Naive thymus-derived CD8-positive, alpha-beta T cell (primary cell): ENCODE measurements at regions not wholly inside any gene's neighbourhood (a gene's known extent, or its start where the extent isn't known, plus 50 kb on each side); places are given as distances from the start of the nearest gene placed in this dataset.

Source experiments
- ATAC-seq, 2 donors: fragments of 150-1000 bp; cut with Tn5 transposase in 1 of 2; sonication (Bioruptor Pico), chemical (Tn5 transposase) in 1 of 2; 1 replicate in 1 of 2; 2 replicates in 1 of 2; pipeline ENCODE4 v1.10.0; 2021; ENCODE audit warnings: mild to moderate bottlenecking in 2 of 2, moderate library complexity in 2 of 2
- POLR2A ChIA-PET: fragments of 350-600 bp; sonication (Branson Sonifier 250); formaldehyde crosslinking; loops from one replicate; lab custom pipeline; 2021; ENCODE audit warnings: antibody characterized with exemption; lab: Charles Lee
- DNase-seq, 10 donors: peaks; one replicate each; pipeline versions ENCODE4 v3.0.0 to v3.0.0-alpha.2; 2020 to 2022
- H3K27ac Mint-ChIP-seq, 10 donors: one replicate each; pipeline ENCODE4 v1.8.0; 2020 to 2022; ENCODE audit warnings: mild to moderate bottlenecking in 10 of 10, mixed read lengths in 10 of 10, moderate library complexity in 4 of 10, inconsistent platforms in 1 of 10
- H3K27me3 Mint-ChIP-seq, 5 donors: one replicate each; pipeline ENCODE4 v1.8.0; 2021 to 2022; ENCODE audit warnings: mixed read lengths in 5 of 5
- H3K36me3 Mint-ChIP-seq, 3 donors: one replicate each; pipeline ENCODE4 v1.8.0; 2020 to 2022; ENCODE audit warnings: mixed read lengths in 3 of 3, mild to moderate bottlenecking in 2 of 3, inconsistent platforms in 1 of 3
- H3K4me1 Mint-ChIP-seq, 4 donors: one replicate each; pipeline ENCODE4 v1.8.0; 2021 to 2022; ENCODE audit warnings: mixed read lengths in 4 of 4
- H3K4me3 Mint-ChIP-seq, 10 donors: one replicate each; pipeline ENCODE4 v1.8.0; 2020 to 2022; ENCODE audit warnings: mild to moderate bottlenecking in 10 of 10, mixed read lengths in 10 of 10, moderate library complexity in 6 of 10, inconsistent platforms in 1 of 10
- H3K9me3 Mint-ChIP-seq, 9 donors: one replicate each; pipeline ENCODE4 v1.8.0; 2020 to 2022; ENCODE audit warnings: mixed read lengths in 9 of 9, mild to moderate bottlenecking in 3 of 9, inconsistent platforms in 1 of 9, moderate library complexity in 1 of 9

DNA sequence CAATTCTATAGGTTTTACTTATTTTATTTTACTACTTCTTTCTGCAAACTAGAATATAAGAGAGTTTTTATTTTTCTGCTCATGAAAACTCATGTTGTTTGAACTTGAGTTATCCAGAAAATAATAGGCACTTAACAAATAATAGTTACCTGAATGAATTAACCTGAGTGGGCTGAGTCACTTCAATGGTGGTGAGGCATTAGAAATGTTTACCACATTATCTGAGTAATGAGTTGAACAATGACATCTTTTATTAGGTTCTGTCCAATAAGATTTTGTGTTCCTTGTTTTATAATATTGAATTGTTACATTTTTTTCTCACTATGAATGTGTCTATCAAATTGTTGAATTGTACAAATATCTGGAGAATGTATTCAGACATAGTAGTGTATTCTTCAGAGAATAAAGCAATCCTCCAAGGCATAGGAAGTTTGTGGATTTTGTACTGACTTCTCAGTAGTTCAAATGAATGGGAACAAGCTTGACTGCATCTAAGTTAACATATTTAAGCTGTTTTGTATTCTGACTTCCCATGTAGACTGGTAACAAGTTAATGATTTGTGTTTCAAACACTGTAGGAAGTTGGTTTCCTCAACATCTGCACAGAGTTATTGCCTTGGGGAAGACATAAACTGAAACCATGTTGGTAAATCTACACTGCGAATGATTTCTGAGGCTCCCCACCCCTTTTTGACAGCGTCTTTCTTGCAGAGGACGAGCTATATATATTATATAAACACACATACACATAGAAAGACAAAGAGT is 1808.9 kb upstream of the TENM3 start:
- Mint-ChIP-seq H3K4me1 (peaks cover 0 to 22% (median 3%) of the 10 kb centered on the region in 4 donors), H3K27me3 (peaks cover 0 to 3% (median 1%) of the 10 kb centered on the region in 5 donors), H3K9me3 (peaks cover 0 to 7% (median 0%) of the 10 kb centered on the region in 9 donors), H3K4me3 (no peak overlapping the region), H3K36me3 (no peaks in the 10 kb centered on the region), H3K27ac (peak overlapping the region in 1 of 10 donors; percentile 14)
- ATAC-seq (no peak), DNase-seq (no peak)
- POLR2A ChIA-PET: no interaction called here

DNA sequence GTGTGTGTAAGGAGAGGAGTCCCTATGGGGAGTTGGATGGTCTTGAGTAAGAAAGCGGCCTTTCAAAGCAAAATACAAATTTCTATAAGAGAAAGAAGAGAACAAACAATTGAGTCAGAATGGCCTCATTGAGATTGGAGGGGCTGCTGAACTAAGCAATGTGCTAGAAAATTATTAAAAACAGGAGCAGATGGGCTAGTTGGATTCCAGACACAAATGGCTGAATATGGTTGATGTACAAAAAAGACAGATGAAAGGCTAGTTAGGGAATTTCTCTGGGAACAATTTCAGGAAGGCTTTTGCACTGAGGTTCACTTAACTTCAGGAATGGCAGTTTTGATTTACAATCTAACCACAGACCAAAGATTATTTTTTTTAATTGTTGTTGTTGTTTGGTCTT is 1806.8 kb upstream of the TENM3 start:
- ATAC-seq: no peak
- no peaks in the 10 kb centered on the region for H3K36me3 Mint-ChIP-seq

GRCh38 chr4:180437601-180438000 is 1805.6 kb upstream of the TENM3 start:
- ATAC-seq (no peak), DNase-seq (no peak)
- H3K27ac Mint-ChIP-seq: peak overlapping the region in 2 of 10 donors; percentile 7 to 36
- peak overlapping the region in 8 of 10 donors; percentile 50 to 69 (median 61) for H3K4me3 Mint-ChIP-seq
- H3K36me3 Mint-ChIP-seq: no peaks in the 10 kb centered on the region
- POLR2A ChIA-PET: no interaction called here
- peaks cover 0 to 22% (median 3%) of the 10 kb centered on the region in 4 donors for H3K4me1 Mint-ChIP-seq
- H3K27me3 Mint-ChIP-seq: peaks cover 0 to 3% (median 1%) of the 10 kb centered on the region in 5 donors
- H3K9me3 Mint-ChIP-seq: peaks cover 0 to 4% (median 0%) of the 10 kb centered on the region in 9 donors

More for the DNA sequence above, 1806.8 kb upstream of the TENM3 start:
- Mint-ChIP-seq H3K9me3 (peaks cover 0 to 11% (median 0%) of the 10 kb centered on the region in 9 donors), H3K27ac (peak overlapping the region in 1 of 10 donors; percentile 40), H3K4me3 (peak overlapping the region in 3 of 10 donors; percentile 26 to 53 (median 42)), H3K4me1 (peaks cover 0 to 22% (median 3%) of the 10 kb centered on the region in 4 donors), H3K27me3 (peaks cover 0 to 3% (median 1%) of the 10 kb centered on the region in 5 donors)
- POLR2A ChIA-PET: no interaction called here
- DNase-seq: no peak

- Mint-ChIP-seq H3K27me3 (no peaks in the 10 kb centered on the region), H3K4me1 (peaks cover 0 to 4% (median 0%) of the 10 kb centered on the region in 4 donors), H3K9me3 (no peaks in the 10 kb centered on the region), H3K36me3 (no peaks in the 10 kb centered on the region), H3K27ac (no peak overlapping the region), H3K4me3 (no peak overlapping the region)
- DNase-seq (no peak), ATAC-seq (no peak)
- POLR2A ChIA-PET: no interaction called here
Observed at GRCh38 chr4:180448306-180448705, 1794.9 kb upstream of the TENM3 start.

DNA sequence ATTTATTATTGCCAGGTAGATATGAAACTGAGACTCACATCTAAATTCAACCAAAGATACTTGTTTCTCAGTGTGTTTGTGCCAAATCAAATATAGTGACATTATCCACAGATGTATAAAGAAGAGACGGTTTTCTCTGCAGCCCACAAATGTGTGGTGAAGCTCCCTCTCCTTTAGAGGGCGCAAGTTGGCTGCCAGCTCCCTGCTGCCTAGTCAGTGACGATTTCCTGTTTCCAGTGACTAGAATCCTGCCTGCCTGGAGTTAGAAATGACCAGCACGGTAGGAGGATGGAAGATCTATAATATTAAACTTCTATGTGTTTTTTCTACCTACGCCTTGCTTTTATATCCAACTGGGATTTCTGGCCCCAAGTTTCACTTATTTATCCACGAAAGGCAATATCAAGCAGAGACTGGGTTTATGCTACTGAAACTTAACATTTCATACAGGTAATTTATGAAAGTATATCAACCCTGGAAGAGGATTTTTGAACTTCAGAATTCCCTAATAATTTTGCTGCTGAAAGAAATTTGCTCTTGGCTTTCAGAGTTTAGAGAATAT is 1793.7 kb upstream of the TENM3 start:
- POLR2A ChIA-PET: no interaction called here
- Mint-ChIP-seq H3K9me3 (no peaks in the 10 kb centered on the region), H3K27ac (no peak overlapping the region), H3K36me3 (no peaks in the 10 kb centered on the region), H3K4me3 (no peak overlapping the region), H3K27me3 (no peaks in the 10 kb centered on the region), H3K4me1 (no peaks in the 10 kb centered on the region)
- DNase-seq (no peak), ATAC-seq (no peak)

GRCh38 chr4:180455226-180455625 is 1788.0 kb upstream of the TENM3 start:
- no peak overlapping the region for H3K27ac Mint-ChIP-seq
- H3K27me3 Mint-ChIP-seq: no peaks in the 10 kb centered on the region
- POLR2A ChIA-PET: no interaction called here
- no peak overlapping the region for H3K4me3 Mint-ChIP-seq
- peaks cover 0 to 2% (median 0%) of the 10 kb centered on the region in 9 donors for H3K9me3 Mint-ChIP-seq
- no peaks in the 10 kb centered on the region for H3K4me1 Mint-ChIP-seq
- H3K36me3 Mint-ChIP-seq: no peaks in the 10 kb centered on the region
- no peak for ATAC-seq
- no peak for DNase-seq

- no peaks in the 10 kb centered on the region for H3K36me3 Mint-ChIP-seq
- POLR2A ChIA-PET: no interaction called here
- DNase-seq (no peak), ATAC-seq (no peak)
- H3K9me3 Mint-ChIP-seq: peaks cover 0 to 2% (median 0%) of the 10 kb centered on the region in 9 donors
- H3K27me3 Mint-ChIP-seq: no peaks in the 10 kb centered on the region
- no peak overlapping the region for H3K27ac Mint-ChIP-seq
- H3K4me3 Mint-ChIP-seq: no peak overlapping the region
- no peaks in the 10 kb centered on the region for H3K4me1 Mint-ChIP-seq
Observed at GRCh38 chr4:180456928-180457327, 1786.3 kb upstream of the TENM3 start.

GRCh38 chr4:180462116-180462515 is 1781.1 kb upstream of the TENM3 start:
- no peaks in the 10 kb centered on the region for H3K4me1 Mint-ChIP-seq
- H3K4me3 Mint-ChIP-seq: no peak overlapping the region
- no peak for DNase-seq
- H3K27ac Mint-ChIP-seq: no peak overlapping the region
- POLR2A ChIA-PET: no interaction called here
- peaks cover 0 to 7% (median 0%) of the 10 kb centered on the region in 9 donors for H3K9me3 Mint-ChIP-seq
- H3K36me3 Mint-ChIP-seq: peaks cover 0 to 3% (median 0%) of the 10 kb centered on the region in 3 donors
- no peak for ATAC-seq
- no peaks in the 10 kb centered on the region for H3K27me3 Mint-ChIP-seq

DNA sequence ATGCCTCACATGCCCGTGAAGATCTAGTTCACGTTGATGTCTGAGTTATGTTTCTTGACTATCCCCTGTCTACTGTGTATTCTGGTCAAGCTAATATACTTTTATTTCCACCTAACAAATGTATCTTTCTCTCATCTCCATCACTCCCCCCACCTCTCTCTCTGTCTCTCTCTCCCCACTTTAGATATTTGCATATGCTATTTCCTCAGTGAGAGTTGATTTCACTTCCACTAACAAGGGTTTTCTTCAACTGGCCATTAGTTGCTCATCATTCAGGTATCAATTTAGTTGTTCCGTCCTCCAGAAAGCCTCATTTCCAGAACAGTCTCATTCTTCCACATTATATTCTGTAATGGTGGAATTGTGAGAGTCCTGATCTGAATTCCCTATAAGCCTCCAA is 1777.8 kb upstream of the TENM3 start:
- H3K4me3 Mint-ChIP-seq: no peak overlapping the region
- peaks cover 0 to 14% (median 7%) of the 10 kb centered on the region in 9 donors for H3K9me3 Mint-ChIP-seq
- H3K36me3 Mint-ChIP-seq: peaks cover 0 to 10% (median 0%) of the 10 kb centered on the region in 3 donors
- DNase-seq (no peak), ATAC-seq (no peak)
- POLR2A ChIA-PET: no interaction called here
- H3K27me3 Mint-ChIP-seq: no peaks in the 10 kb centered on the region
- no peak overlapping the region for H3K27ac Mint-ChIP-seq
- H3K4me1 Mint-ChIP-seq: no peaks in the 10 kb centered on the region

DNA sequence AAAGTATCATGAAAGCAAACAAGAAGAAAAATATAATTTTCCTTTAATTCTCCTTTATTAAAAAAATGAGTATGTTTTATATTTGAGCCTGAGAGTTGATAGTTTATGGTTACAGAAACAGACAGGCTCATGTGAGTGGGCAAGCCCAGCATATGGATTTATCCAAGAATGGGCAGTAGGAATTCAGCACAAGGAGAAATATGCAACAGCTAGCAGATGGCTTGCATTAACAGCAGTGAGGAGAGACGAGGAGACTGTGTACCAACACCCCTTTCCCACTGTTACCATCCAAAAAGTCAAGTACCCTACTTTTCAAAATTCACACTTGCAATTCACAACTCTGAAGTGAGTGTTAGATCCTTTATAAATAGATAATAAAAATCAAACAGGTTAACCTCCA is 1760.2 kb upstream of the TENM3 start:
- ATAC-seq (no peak), DNase-seq (no peak)
- POLR2A ChIA-PET: interaction anchor here (0.7 kb wide), 1 partner anchor 91 kb away, joined by 3 read pairs; no protein-coding TSS in a partner anchor
- H3K27me3 Mint-ChIP-seq: no peaks in the 10 kb centered on the region
- H3K36me3 Mint-ChIP-seq: no peaks in the 10 kb centered on the region
- no peak overlapping the region for H3K4me3 Mint-ChIP-seq
- H3K4me1 Mint-ChIP-seq: peaks cover 0 to 7% (median 3%) of the 10 kb centered on the region in 4 donors
- H3K9me3 Mint-ChIP-seq: peaks cover 0 to 10% (median 0%) of the 10 kb centered on the region in 9 donors
- no peak overlapping the region for H3K27ac Mint-ChIP-seq

DNA sequence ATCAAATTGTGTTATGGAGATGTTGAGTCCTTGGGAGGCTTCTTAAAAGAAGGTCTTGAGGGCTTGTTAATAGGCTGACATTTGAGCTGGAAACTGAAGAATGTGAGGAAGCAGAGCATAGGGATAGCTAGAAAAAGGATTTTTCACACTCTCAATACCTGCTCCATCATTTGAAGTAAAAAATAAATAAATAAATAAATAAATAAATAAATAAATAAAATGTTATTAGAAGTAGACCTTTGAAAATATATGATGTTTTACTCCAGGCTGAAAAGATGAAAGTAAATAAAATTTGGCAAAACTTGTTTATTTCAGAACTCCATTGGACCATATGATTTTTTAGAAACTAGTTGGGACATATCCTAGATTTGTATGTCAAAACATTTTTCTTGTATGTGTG is 1757.8 kb upstream of the TENM3 start:
- DNase-seq (no peak), ATAC-seq (no peak)
- Mint-ChIP-seq H3K4me3 (no peak overlapping the region), H3K9me3 (peaks cover 0 to 8% (median 0%) of the 10 kb centered on the region in 9 donors), H3K27ac (no peak overlapping the region), H3K27me3 (no peaks in the 10 kb centered on the region), H3K4me1 (peaks cover 0 to 7% (median 3%) of the 10 kb centered on the region in 4 donors), H3K36me3 (no peaks in the 10 kb centered on the region)
- POLR2A ChIA-PET: no interaction called here

DNA sequence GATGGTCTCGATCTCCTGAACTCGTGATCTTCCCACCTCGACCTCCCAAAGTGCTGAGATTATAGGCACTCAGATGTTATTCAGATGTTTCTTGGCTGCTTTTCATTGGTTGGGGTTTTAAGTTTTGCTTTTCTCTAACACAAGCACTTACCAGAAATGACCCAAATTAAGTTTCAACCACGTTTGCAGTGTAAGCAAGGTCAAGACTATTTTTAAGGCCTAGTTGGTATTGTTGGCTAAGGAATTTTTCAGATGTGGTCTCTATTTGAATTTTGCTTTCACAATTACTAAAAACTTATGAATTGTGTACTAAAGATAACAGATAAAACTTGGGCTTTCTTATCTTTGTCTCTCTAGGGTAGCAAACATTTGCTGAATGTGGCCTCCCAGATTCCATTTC is 1756.9 kb upstream of the TENM3 start:
- H3K36me3 Mint-ChIP-seq: no peaks in the 10 kb centered on the region
- peak overlapping the region in 1 of 10 donors; percentile 9 for H3K27ac Mint-ChIP-seq
- H3K4me1 Mint-ChIP-seq: peaks cover 0 to 7% (median 3%) of the 10 kb centered on the region in 4 donors
- H3K27me3 Mint-ChIP-seq: no peaks in the 10 kb centered on the region
- H3K4me3 Mint-ChIP-seq: no peak overlapping the region
- POLR2A ChIA-PET: no interaction called here
- ATAC-seq: no peak
- no peak for DNase-seq
- peaks cover 0 to 10% (median 0%) of the 10 kb centered on the region in 9 donors for H3K9me3 Mint-ChIP-seq

DNA sequence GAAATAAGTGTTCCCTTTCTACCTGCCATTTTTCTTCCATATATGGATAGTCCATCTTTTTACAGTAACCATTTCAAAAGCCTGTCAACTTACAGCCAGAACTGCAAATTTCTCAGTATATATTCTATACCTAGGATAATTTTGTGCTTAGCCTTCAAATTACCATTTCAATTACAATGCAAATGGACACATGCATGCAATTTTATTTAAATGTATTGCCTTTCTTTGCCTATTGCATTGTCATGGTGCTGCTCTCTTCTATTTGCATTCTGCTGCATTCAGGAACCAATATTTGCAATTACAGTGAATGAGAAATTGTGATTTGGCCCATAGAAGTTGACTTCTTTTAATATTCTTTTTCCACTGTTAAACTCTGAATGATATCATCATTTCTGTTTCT is 1753.4 kb upstream of the TENM3 start:
- H3K4me3 Mint-ChIP-seq: no peak overlapping the region
- POLR2A ChIA-PET: no interaction called here
- H3K27me3 Mint-ChIP-seq: no peaks in the 10 kb centered on the region
- H3K36me3 Mint-ChIP-seq: no peaks in the 10 kb centered on the region
- H3K9me3 Mint-ChIP-seq: peaks cover 0 to 24% (median 0%) of the 10 kb centered on the region in 9 donors
- no peak for DNase-seq
- no peak for ATAC-seq
- peaks cover 0 to 7% (median 3%) of the 10 kb centered on the region in 4 donors for H3K4me1 Mint-ChIP-seq
- no peak overlapping the region for H3K27ac Mint-ChIP-seq
